ENCODE measurements at regions not wholly inside any gene's neighbourhood (a gene's known extent, or its start where the extent isn't known, plus 50 kb on each side); places are given as distances from the start of the nearest gene placed in this dataset.

GRCh38 chr9:78557540-78557939 is 260.6 kb downstream of the PSAT1 start:
- H4K20me1 ChIP-seq (ENCODE audit: low read depth, low read length): no peaks in the 10 kb centered on the region
- H3K9ac ChIP-seq (ENCODE audit: low read length): no peak overlapping the region
- no peaks in the 10 kb centered on the region for H3K79me2 ChIP-seq (ENCODE audit: insufficient read depth, low read length)
- no peaks in the 10 kb centered on the region for H3F3A ChIP-seq (ENCODE audit: insufficient read depth)
- TF ChIP-seq EZH2phosphoT487 (conservative IDR thresholded peaks at IDR 0.05; ENCODE audit: low read length): no peak
- TF ChIP-seq, protein P1, sequence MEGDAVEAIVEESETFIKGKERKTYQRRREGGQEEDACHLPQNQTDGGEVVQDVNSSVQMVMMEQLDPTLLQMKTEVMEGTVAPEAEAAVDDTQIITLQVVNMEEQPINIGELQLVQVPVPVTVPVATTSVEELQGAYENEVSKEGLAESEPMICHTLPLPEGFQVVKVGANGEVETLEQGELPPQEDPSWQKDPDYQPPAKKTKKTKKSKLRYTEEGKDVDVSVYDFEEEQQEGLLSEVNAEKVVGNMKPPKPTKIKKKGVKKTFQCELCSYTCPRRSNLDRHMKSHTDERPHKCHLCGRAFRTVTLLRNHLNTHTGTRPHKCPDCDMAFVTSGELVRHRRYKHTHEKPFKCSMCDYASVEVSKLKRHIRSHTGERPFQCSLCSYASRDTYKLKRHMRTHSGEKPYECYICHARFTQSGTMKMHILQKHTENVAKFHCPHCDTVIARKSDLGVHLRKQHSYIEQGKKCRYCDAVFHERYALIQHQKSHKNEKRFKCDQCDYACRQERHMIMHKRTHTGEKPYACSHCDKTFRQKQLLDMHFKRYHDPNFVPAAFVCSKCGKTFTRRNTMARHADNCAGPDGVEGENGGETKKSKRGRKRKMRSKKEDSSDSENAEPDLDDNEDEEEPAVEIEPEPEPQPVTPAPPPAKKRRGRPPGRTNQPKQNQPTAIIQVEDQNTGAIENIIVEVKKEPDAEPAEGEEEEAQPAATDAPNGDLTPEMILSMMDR (IDR thresholded peaks at IDR 0.05; ENCODE audit: insufficient read depth, low read length, poor library complexity, severe bottlenecking): no peak
- H3K9me3 ChIP-seq (ENCODE audit: insufficient read depth, low read length): no peaks in the 10 kb centered on the region
- no peak overlapping the region for H2AFZ ChIP-seq (ENCODE audit: low read depth, low read length, severe bottlenecking)
- no peak overlapping the region for H3K27ac ChIP-seq (ENCODE audit: low read depth, low read length)
- H3K36me3 ChIP-seq (ENCODE audit: low read length): no peaks in the 10 kb centered on the region
- H3K4me3 ChIP-seq (ENCODE audit: insufficient read depth, low read length, poor library complexity, severe bottlenecking): no peak overlapping the region
- H3K9me2 ChIP-seq (replicated peaks; ENCODE audit: insufficient read depth, low read length): no peaks in the 10 kb centered on the region
- no peak overlapping the region for H3K4me2 ChIP-seq (ENCODE audit: low read depth, low read length, poor library complexity, severe bottlenecking)
- H3K27me3 ChIP-seq (ENCODE audit: low read length): no peaks in the 10 kb centered on the region; the same call in 1 of the 2 replicates

- Histone ChIP-seq H2AFZ (ENCODE audit: low read depth, low read length, severe bottlenecking) (no peak overlapping the region), H3K27me3 (ENCODE audit: low read length) (no peaks in the 10 kb centered on the region; the same call in 1 of the 2 replicates), H3K27ac (ENCODE audit: low read depth, low read length) (no peak overlapping the region), H3K9me2 (replicated peaks; ENCODE audit: insufficient read depth, low read length) (no peaks in the 10 kb centered on the region), H3K4me3 (ENCODE audit: insufficient read depth, low read length, poor library complexity, severe bottlenecking) (no peak overlapping the region), H3F3A (ENCODE audit: insufficient read depth) (no peaks in the 10 kb centered on the region), H3K4me2 (ENCODE audit: low read depth, low read length, poor library complexity, severe bottlenecking) (no peak overlapping the region), H3K79me2 (ENCODE audit: insufficient read depth, low read length) (no peaks in the 10 kb centered on the region), H3K9me3 (ENCODE audit: insufficient read depth, low read length) (no peaks in the 10 kb centered on the region), H4K20me1 (ENCODE audit: low read depth, low read length) (no peaks in the 10 kb centered on the region), H3K36me3 (ENCODE audit: low read length) (no peaks in the 10 kb centered on the region), H3K9ac (ENCODE audit: low read length) (no peak overlapping the region)
- TF ChIP-seq, protein P1 (IDR thresholded peaks at IDR 0.05; ENCODE audit: insufficient read depth, low read length, poor library complexity, severe bottlenecking): no peak
- no peak for TF ChIP-seq EZH2phosphoT487 (conservative IDR thresholded peaks at IDR 0.05; ENCODE audit: low read length)
Observed at GRCh38 chr9:78559449-78559885, 262.5 kb downstream of the PSAT1 start.

DNA sequence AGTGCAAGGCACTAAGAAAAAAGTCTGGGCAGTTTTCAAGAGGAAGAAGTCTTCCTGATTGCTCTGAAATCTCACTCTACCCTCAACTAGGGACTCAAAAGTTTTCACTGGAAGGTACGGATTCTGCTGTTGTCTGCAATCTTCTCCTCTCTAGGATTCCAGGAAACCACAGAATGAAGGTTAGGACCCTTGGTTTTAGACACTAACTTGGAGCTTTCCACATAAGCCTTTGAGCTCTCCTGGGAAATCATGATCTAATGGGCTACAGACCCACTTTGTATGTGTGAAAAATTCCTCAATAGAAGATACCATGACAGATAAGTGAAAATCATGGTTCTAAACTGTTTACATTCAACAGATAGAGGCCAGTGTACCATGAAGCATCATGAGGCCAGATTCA is 265.1 kb downstream of the PSAT1 start:
- no peak overlapping the region for H3K4me3 ChIP-seq (ENCODE audit: insufficient read depth, low read length, poor library complexity, severe bottlenecking)
- no peaks in the 10 kb centered on the region for H3K9me3 ChIP-seq (ENCODE audit: insufficient read depth, low read length)
- H3K79me2 ChIP-seq (ENCODE audit: insufficient read depth, low read length): no peaks in the 10 kb centered on the region
- no peaks in the 10 kb centered on the region for H3K27me3 ChIP-seq (ENCODE audit: low read length)
- H3K9me2 ChIP-seq (replicated peaks; ENCODE audit: insufficient read depth, low read length): no peaks in the 10 kb centered on the region
- no peak overlapping the region for H3K27ac ChIP-seq (ENCODE audit: low read depth, low read length)
- H3F3A ChIP-seq (ENCODE audit: insufficient read depth): no peaks in the 10 kb centered on the region
- H3K9ac ChIP-seq (ENCODE audit: low read length): no peak overlapping the region
- TF ChIP-seq, protein P1 (IDR thresholded peaks at IDR 0.05; ENCODE audit: insufficient read depth, low read length, poor library complexity, severe bottlenecking): no peak
- no peak for TF ChIP-seq EZH2phosphoT487 (conservative IDR thresholded peaks at IDR 0.05; ENCODE audit: low read length)
- no peaks in the 10 kb centered on the region for H3K36me3 ChIP-seq (ENCODE audit: low read length)
- no peaks in the 10 kb centered on the region for H4K20me1 ChIP-seq (ENCODE audit: low read depth, low read length)
- H3K4me2 ChIP-seq (ENCODE audit: low read depth, low read length, poor library complexity, severe bottlenecking): no peak overlapping the region
- no peak overlapping the region for H2AFZ ChIP-seq (ENCODE audit: low read depth, low read length, severe bottlenecking)
